ENCODE measurements at regions not wholly inside any gene's neighbourhood (a gene's known extent, or its start where the extent isn't known, plus 50 kb on each side); places are given as distances from the start of the nearest gene placed in this dataset.

- H3K4me3 ChIP-seq (ENCODE audit: insufficient read depth, low read length): no peak overlapping the region
- no peak overlapping the region for H3K4me2 ChIP-seq (ENCODE audit: insufficient read depth, low read length)
- no peaks in the 10 kb centered on the region for H3K36me3 ChIP-seq (ENCODE audit: insufficient read depth, low read length)
Observed at GRCh38 chr14:27721760-27722159, 1044.8 kb upstream of the FOXG1 start.

DNA sequence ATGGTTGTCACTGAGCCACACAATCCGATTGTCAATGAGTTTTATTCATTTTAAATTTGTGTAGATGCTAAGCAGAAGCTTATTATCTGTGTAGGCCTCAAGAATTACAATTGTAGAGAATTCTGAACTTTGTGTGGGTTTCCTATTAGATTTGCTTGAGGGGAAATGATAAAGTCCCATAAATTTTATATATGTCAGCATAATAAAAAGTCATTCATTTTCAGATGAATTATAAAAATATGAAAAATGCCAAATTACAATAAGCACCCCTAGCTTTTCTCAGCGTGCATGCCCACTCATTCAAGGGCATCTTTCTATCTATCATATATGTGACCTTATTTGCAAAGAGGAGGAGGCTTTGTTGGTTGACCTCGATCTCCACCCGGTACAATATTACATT lies 1041.1 kb upstream of the FOXG1 start:
- no peak overlapping the region for H2AFZ ChIP-seq (ENCODE audit: low read length)
- no peaks in the 10 kb centered on the region for H4K20me1 ChIP-seq (ENCODE audit: insufficient read depth, low read length)
- TF ChIP-seq, protein P1, sequence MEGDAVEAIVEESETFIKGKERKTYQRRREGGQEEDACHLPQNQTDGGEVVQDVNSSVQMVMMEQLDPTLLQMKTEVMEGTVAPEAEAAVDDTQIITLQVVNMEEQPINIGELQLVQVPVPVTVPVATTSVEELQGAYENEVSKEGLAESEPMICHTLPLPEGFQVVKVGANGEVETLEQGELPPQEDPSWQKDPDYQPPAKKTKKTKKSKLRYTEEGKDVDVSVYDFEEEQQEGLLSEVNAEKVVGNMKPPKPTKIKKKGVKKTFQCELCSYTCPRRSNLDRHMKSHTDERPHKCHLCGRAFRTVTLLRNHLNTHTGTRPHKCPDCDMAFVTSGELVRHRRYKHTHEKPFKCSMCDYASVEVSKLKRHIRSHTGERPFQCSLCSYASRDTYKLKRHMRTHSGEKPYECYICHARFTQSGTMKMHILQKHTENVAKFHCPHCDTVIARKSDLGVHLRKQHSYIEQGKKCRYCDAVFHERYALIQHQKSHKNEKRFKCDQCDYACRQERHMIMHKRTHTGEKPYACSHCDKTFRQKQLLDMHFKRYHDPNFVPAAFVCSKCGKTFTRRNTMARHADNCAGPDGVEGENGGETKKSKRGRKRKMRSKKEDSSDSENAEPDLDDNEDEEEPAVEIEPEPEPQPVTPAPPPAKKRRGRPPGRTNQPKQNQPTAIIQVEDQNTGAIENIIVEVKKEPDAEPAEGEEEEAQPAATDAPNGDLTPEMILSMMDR (IDR thresholded peaks at IDR 0.05; ENCODE audit: extremely low read depth, low read depth, low read length): no peak
- no peak overlapping the region for H3K4me2 ChIP-seq (ENCODE audit: insufficient read depth, low read length)
- H3K79me2 ChIP-seq (ENCODE audit: insufficient read depth, low read length): no peaks in the 10 kb centered on the region
- no peaks in the 10 kb centered on the region for H3K4me1 ChIP-seq (ENCODE audit: insufficient read depth, low read length)
- DNase-seq (ENCODE audit: insufficient read length, low spot score, missing footprints): no peak
- H3K36me3 ChIP-seq (ENCODE audit: insufficient read depth, low read length): no peaks in the 10 kb centered on the region
- no peak overlapping the region for H3K27ac ChIP-seq (ENCODE audit: low read depth, low read length)
- H3K4me3 ChIP-seq (ENCODE audit: insufficient read depth, low read length): no peak overlapping the region
- no peaks in the 10 kb centered on the region for H3K27me3 ChIP-seq (ENCODE audit: insufficient read depth, low read length)
- H3K9me3 ChIP-seq (ENCODE audit: low read depth, low read length): peaks cover 4% of the 10 kb centered on the region

More at GRCh38 chr14:27721760-27722159, 1044.8 kb upstream of the FOXG1 start:
- Histone ChIP-seq H4K20me1 (ENCODE audit: insufficient read depth, low read length) (no peaks in the 10 kb centered on the region), H3K27me3 (ENCODE audit: insufficient read depth, low read length) (no peaks in the 10 kb centered on the region), H3K79me2 (ENCODE audit: insufficient read depth, low read length) (no peaks in the 10 kb centered on the region), H3K4me1 (ENCODE audit: insufficient read depth, low read length) (no peaks in the 10 kb centered on the region), H3K9me3 (ENCODE audit: low read depth, low read length) (peaks cover 4% of the 10 kb centered on the region), H2AFZ (ENCODE audit: low read length) (no peak overlapping the region), H3K27ac (ENCODE audit: low read depth, low read length) (no peak overlapping the region)
- TF ChIP-seq, protein P1 (IDR thresholded peaks at IDR 0.05; ENCODE audit: extremely low read depth, low read depth, low read length): no peak
- no peak for DNase-seq (ENCODE audit: insufficient read length, low spot score, missing footprints)

- Histone ChIP-seq H3K4me1 (ENCODE audit: insufficient read depth, low read length) (no peaks in the 10 kb centered on the region), H3K4me3 (ENCODE audit: insufficient read depth, low read length) (no peak overlapping the region), H3K79me2 (ENCODE audit: insufficient read depth, low read length) (no peaks in the 10 kb centered on the region), H2AFZ (ENCODE audit: low read length) (no peak overlapping the region), H3K27ac (ENCODE audit: low read depth, low read length) (no peak overlapping the region), H3K9me3 (ENCODE audit: low read depth, low read length) (peaks cover 7% of the 10 kb centered on the region), H3K4me2 (ENCODE audit: insufficient read depth, low read length) (no peak overlapping the region), H3K27me3 (ENCODE audit: insufficient read depth, low read length) (no peaks in the 10 kb centered on the region), H4K20me1 (ENCODE audit: insufficient read depth, low read length) (no peaks in the 10 kb centered on the region), H3K36me3 (ENCODE audit: insufficient read depth, low read length) (no peaks in the 10 kb centered on the region)
- TF ChIP-seq, protein P1 (IDR thresholded peaks at IDR 0.05; ENCODE audit: extremely low read depth, low read depth, low read length): no peak
- DNase-seq (ENCODE audit: insufficient read length, low spot score, missing footprints): no peak
Observed at GRCh38 chr14:27727251-27727770, 1039.3 kb upstream of the FOXG1 start.

- H3K4me1 ChIP-seq (ENCODE audit: insufficient read depth, low read length): no peaks in the 10 kb centered on the region
- H2AFZ ChIP-seq (ENCODE audit: low read length): no peak overlapping the region
- H3K27me3 ChIP-seq (ENCODE audit: insufficient read depth, low read length): no peaks in the 10 kb centered on the region
- TF ChIP-seq, protein P1 (IDR thresholded peaks at IDR 0.05; ENCODE audit: extremely low read depth, low read depth, low read length): no peak
- H3K4me2 ChIP-seq (ENCODE audit: insufficient read depth, low read length): no peak overlapping the region
- DNase-seq (ENCODE audit: insufficient read length, low spot score, missing footprints): no peak
- H3K27ac ChIP-seq (ENCODE audit: low read depth, low read length): no peak overlapping the region
- H3K79me2 ChIP-seq (ENCODE audit: insufficient read depth, low read length): no peaks in the 10 kb centered on the region
- no peaks in the 10 kb centered on the region for H3K36me3 ChIP-seq (ENCODE audit: insufficient read depth, low read length)
- H4K20me1 ChIP-seq (ENCODE audit: insufficient read depth, low read length): no peaks in the 10 kb centered on the region
- H3K4me3 ChIP-seq (ENCODE audit: insufficient read depth, low read length): no peak overlapping the region
- H3K9me3 ChIP-seq (ENCODE audit: low read depth, low read length): peaks cover 7% of the 10 kb centered on the region
Observed at GRCh38 chr14:27730204-27730603, 1036.4 kb upstream of the FOXG1 start.
